A549 (cell line): ENCODE measurements at regions not wholly inside any gene's neighbourhood (a gene's known extent, or its start where the extent isn't known, plus 50 kb on each side); places are given as distances from the start of the nearest gene placed in this dataset.

Experiments used
- ATAC-seq, 2 experiments: fragments of 200-7000 bp in 1 of 2; fragments of >200 bp in 1 of 2; cut with Nextera tagmentation in 1 of 2; cut with Tn5 transposase in 1 of 2; 3 replicates each; pipeline versions ENCODE4 v1.8.0 to v1.9.1; 2018 to 2020; ENCODE audit warnings: mild to moderate bottlenecking in 1 of 2, moderate library complexity in 1 of 2
- CTCF ChIA-PET: fragments of 300-600 bp; sonication (Branson Sonifier 250); formaldehyde crosslinking; extraction: SDS; loops from one replicate; lab custom pipeline; 2021; ENCODE audit warnings: antibody characterized with exemption, inconsistent platforms; lab: Yijun Ruan, JAX
- POLR2A ChIA-PET: fragments of 350-600 bp; formaldehyde crosslinking; extraction: SDS; loops from one replicate; lab custom pipeline; 2021; ENCODE audit warnings: antibody characterized with exemption, inconsistent platforms; lab: Yijun Ruan, JAX
- DNase-seq, 2 experiments: peaks; one replicate each; pipeline versions ENCODE4 v3.0.0 to v3.0.0-alpha.2; 2011 to 2016; ENCODE audit warnings: low read depth in 1 of 2, low spot score in 1 of 2
- FAIRE-seq: peaks from 2 replicates; lab custom pipeline; 2011; peaks lifted over from hg19 to GRCh38; lab: Jason Lieb, UNC
- H3K27ac ChIP-seq, 2 experiments: fragments of >200 bp; sonication (Bioruptor Twin); formaldehyde crosslinking; 3 replicates each; pipeline ENCODE4 v1.5.1; 2016 to 2017
- H3K4me1 ChIP-seq: fragments of >200 bp; sonication (Bioruptor Twin); formaldehyde crosslinking; 3 replicates; pipeline ENCODE4 v1.6.1; 2016
- H3K4me2 ChIP-seq: fragments of >200 bp; sonication (Bioruptor Twin); formaldehyde crosslinking; 3 replicates; pipeline ENCODE4 v1.6.1; 2016
- H3K4me3 ChIP-seq: fragments of >200 bp; sonication (Bioruptor Twin); formaldehyde crosslinking; 3 replicates; pipeline ENCODE4 v1.5.1; 2016
- H3K9me3 ChIP-seq: fragments of >200 bp; sonication (Bioruptor Twin); formaldehyde crosslinking; 3 replicates; pipeline ENCODE4 v1.6.1; 2016
- BCL3 ChIP-seq: fragments of >200 bp; sonication (Bioruptor Twin); formaldehyde crosslinking; IDR thresholded peaks from 3 replicates; pipeline ENCODE4 v1.6.1; 2016
- CBX2 ChIP-seq: fragments of 200-600 bp; sonication (generic); IDR thresholded peaks from 2 replicates; pipeline ENCODE4 v1.6.1; 2016; ENCODE audit warnings: low read depth, mild to moderate bottlenecking, borderline replicate concordance
- CBX8 ChIP-seq: fragments of 200-600 bp; sonication (generic); IDR thresholded peaks from 2 replicates; pipeline ENCODE4 v1.6.1; 2016
- CHD4 ChIP-seq: fragments of 200-600 bp; sonication (generic); IDR thresholded peaks from 2 replicates; pipeline ENCODE4 v1.6.1; 2016; ENCODE audit warnings: antibody characterized with exemption, mild to moderate bottlenecking, borderline replicate concordance
- EHF ChIP-seq: fragments of 250-450 bp; sonication (Bioruptor Pico); IDR thresholded peaks from 2 replicates; pipeline ENCODE4 v1.5.0; 2020; ENCODE audit warnings: mild to moderate bottlenecking
- EHMT2 ChIP-seq: fragments of 200-600 bp; sonication (generic); IDR thresholded peaks from 2 replicates; pipeline ENCODE4 v1.6.1; 2016; ENCODE audit warnings: antibody characterized with exemption, low read depth, mild to moderate bottlenecking, moderate library complexity
- ESRRA ChIP-seq: fragments of 150-350 bp; IDR thresholded peaks from 2 replicates; pipeline ENCODE4 v1.6.1; 2014; ENCODE audit warnings: mild to moderate bottlenecking, low read length, borderline replicate concordance
- FOXS1 ChIP-seq: fragments of 250-450 bp; sonication (Bioruptor Pico); IDR thresholded peaks from 2 replicates; pipeline ENCODE4 v1.5.0; 2020; ENCODE audit warnings: mild to moderate bottlenecking, moderate library complexity
- GATA3 ChIP-seq: IDR thresholded peaks from 2 replicates; pipeline ENCODE4 v1.6.1; 2012; ENCODE audit warnings: borderline replicate concordance
- HES2 ChIP-seq: fragments of >200 bp; sonication (Bioruptor Twin); formaldehyde crosslinking; IDR thresholded peaks from 2 replicates; pipeline ENCODE4 v1.6.1; 2016
- HMGXB4 ChIP-seq: fragments of 250-450 bp; sonication (Bioruptor Pico); IDR thresholded peaks from 2 replicates; pipeline ENCODE4 v1.5.0; 2021; ENCODE audit warnings: mild to moderate bottlenecking, moderate library complexity, borderline replicate concordance
- HOXA7 ChIP-seq: fragments of 250-450 bp; sonication (Bioruptor Pico); IDR thresholded peaks from 2 replicates; pipeline ENCODE4 v1.5.0; 2020; ENCODE audit warnings: mild to moderate bottlenecking, moderate library complexity
- KDM5A ChIP-seq: fragments of 200-600 bp; sonication (generic); IDR thresholded peaks from 2 replicates; pipeline ENCODE4 v1.6.1; 2016; ENCODE audit warnings: antibody characterized with exemption, mild to moderate bottlenecking
- MAFK ChIP-seq: fragments of 450-650 bp; IDR thresholded peaks from 2 replicates; pipeline ENCODE4 v1.6.1; 2014; ENCODE audit not compliant: partially characterized antibody
- NFE2L2 ChIP-seq: fragments of 150-350 bp; conservative IDR thresholded peaks from 2 replicates; pipeline ENCODE4 v1.6.1; 2014; ENCODE audit warnings: low read length
- NR3C1 ChIP-seq: fragments of >200 bp; sonication (Bioruptor Twin); formaldehyde crosslinking; IDR thresholded peaks from 3 replicates; pipeline ENCODE4 v1.6.1; 2017
- PBX3 ChIP-seq: IDR thresholded peaks from 2 replicates; pipeline ENCODE4 v1.6.1; 2012
- PHF8 ChIP-seq: fragments of 200-600 bp; sonication (generic); IDR thresholded peaks from 2 replicates; pipeline ENCODE4 v1.6.1; 2016; ENCODE audit warnings: low read depth, mild to moderate bottlenecking, antibody characterized with exemption, moderate library complexity, borderline replicate concordance
- POLR2A ChIP-seq: IDR thresholded peaks from 2 replicates; pipeline ENCODE4 v1.6.1; 2012; ENCODE audit warnings: mild to moderate bottlenecking, low read length
- RAD21 ChIP-seq, 2 experiments: fragments of >200 bp in 1 of 2; sonication (Bioruptor Twin) in 1 of 2; formaldehyde crosslinking in 1 of 2; IDR thresholded peaks in 1 of 2; conservative IDR thresholded peaks in 1 of 2; 2 replicates in 1 of 2; 3 replicates in 1 of 2; pipeline ENCODE4 v1.6.1; 2012 to 2018; ENCODE audit warnings: inconsistent platforms in 1 of 2
- REST ChIP-seq: fragments of 200-600 bp; sonication (generic); IDR thresholded peaks from 2 replicates; pipeline ENCODE4 v1.6.1; 2016; ENCODE audit warnings: antibody characterized with exemption, mild to moderate bottlenecking, moderate library complexity
- RFX5 ChIP-seq: fragments of 450-650 bp; IDR thresholded peaks from 2 replicates; pipeline ENCODE4 v1.7.1; 2014; ENCODE audit warnings: antibody characterized with exemption, mild to moderate bottlenecking, moderate library complexity
- RNF2 ChIP-seq: fragments of 200-600 bp; sonication (generic); IDR thresholded peaks from 2 replicates; pipeline ENCODE4 v1.6.1; 2016; ENCODE audit warnings: low read depth, mild to moderate bottlenecking, antibody characterized with exemption, moderate library complexity, borderline replicate concordance
- ZFP36 ChIP-seq: fragments of 450-650 bp; IDR thresholded peaks from 2 replicates; pipeline ENCODE4 v1.6.1; 2014; ENCODE audit warnings: borderline replicate concordance; ENCODE audit not compliant: partially characterized antibody
- WGBS: methylation state at CpG from one replicate; pipeline ENCODE4 v1.1.6; 2017; ENCODE audit errors: missing lambda C conversion rate; 5-methylcytosine and 5-hydroxymethylcytosine counted together

- no peak for DNase-seq
- no peaks in the 10 kb centered on the region for H3K9me3 ChIP-seq
- no peak for FAIRE-seq
- no peak for ATAC-seq
- TF ChIP-seq RAD21 (conservative IDR thresholded peaks at IDR 0.05 in 1 of 2, IDR thresholded peaks at IDR 0.05 in 1 of 2) (no peak), GATA3 (no peak), POLR2A (no peak), CBX8 (no peak), NFE2L2 (no peak), EHMT2 (no peak), HES2 (no peak), PHF8 (no peak), RFX5 (no peak), EHF (CRISPR knock-in tag) (no peak), BCL3 (no peak), FOXS1 (no peak), HMGXB4 (no peak), ESRRA (no peak), HOXA7 (CRISPR knock-in tag) (no peak), NR3C1 (no peak), KDM5A (no peak)
- CTCF ChIA-PET: no interaction called here
- 19% methylated on average over 2 of the region's 2 CpGs for WGBS
- no peak overlapping the region for H3K4me3 ChIP-seq
- H3K4me1 ChIP-seq: no peaks in the 10 kb centered on the region
- no peak overlapping the region for H3K27ac ChIP-seq
- POLR2A ChIA-PET: no interaction called here
- no peak overlapping the region for H3K4me2 ChIP-seq
Measured at GRCh38 chr4:81704461-81704860, 232.8 kb upstream of the RASGEF1B start.

- DNase-seq (no peak), FAIRE-seq (no peak)
- TF ChIP-seq REST (no peak), ESRRA (no peak), RNF2 (no peak), MAFK (no peak), CHD4 (no peak), PBX3 (no peak), ZFP36 (no peak), CBX2 (no peak), KDM5A (no peak)
Measured at GRCh38 chr4:81700189-81700588, 228.5 kb upstream of the RASGEF1B start.

More at GRCh38 chr4:81700189-81700588, 228.5 kb upstream of the RASGEF1B start:
- Histone ChIP-seq H3K4me3 (no peak overlapping the region), H3K4me2 (no peak overlapping the region), H3K9me3 (no peaks in the 10 kb centered on the region), H3K4me1 (no peaks in the 10 kb centered on the region), H3K27ac (no peak overlapping the region)
- no peak for ATAC-seq
- POLR2A ChIA-PET: no interaction called here
- WGBS: 3% methylated on average over 4 of the region's 4 CpGs
- CTCF ChIA-PET: interaction anchor here (0.6 kb wide), 1 partner anchor 235 kb away, joined by 3 read pairs; no protein-coding TSS in a partner anchor
